Breast epithelium (tissue), 3 donors: ENCODE measurements at regions not wholly inside any gene's neighbourhood (a gene's known extent, or its start where the extent isn't known, plus 50 kb on each side); places are given as distances from the start of the nearest gene placed in this dataset.

Experiments used
- CTCF ChIP-seq, 3 donors: fragments of 450-650 bp; IDR thresholded peaks; one replicate each; pipeline ENCODE4 v1.5.1; 2016 to 2017; ENCODE audit warnings: antibody characterized with exemption in 3 of 3, mild to moderate bottlenecking in 3 of 3, moderate library complexity in 3 of 3
- POLR2AphosphoS5 ChIP-seq, 3 donors: sonication (generic); formaldehyde crosslinking; IDR thresholded peaks; one replicate each; pipeline ENCODE4 v1.6.1; 2017; ENCODE audit warnings: antibody characterized with exemption in 3 of 3

GRCh38 chr4:137635108-137635507, 102.8 kb upstream of the PCDH18 start:
- TF ChIP-seq CTCF (IDR thresholded peaks at IDR 0.05): no peak
- no peak for TF ChIP-seq POLR2AphosphoS5 (IDR thresholded peaks at IDR 0.05)
